H1 (cell line): ENCODE measurements at regions not wholly inside any gene's neighbourhood (a gene's known extent, or its start where the extent isn't known, plus 50 kb on each side); places are given as distances from the start of the nearest gene placed in this dataset.

Source experiments
- ATF3 ChIP-seq: IDR thresholded peaks from 2 replicates; pipeline ENCODE4 v1.6.1; 2011; ENCODE audit warnings: low read depth, mild to moderate bottlenecking, low read length; ENCODE audit not compliant: insufficient read depth
- TF ChIP-seq, protein P1 (sequence below): fragments of 300-600 bp; sonication (generic); IDR thresholded peaks from 2 replicates; pipeline ENCODE4 v1.7.1; 2012; ENCODE audit warnings: low read length, moderate library complexity, mild to moderate bottlenecking, inconsistent platforms; ENCODE audit not compliant: insufficient replicate concordance

DNA sequence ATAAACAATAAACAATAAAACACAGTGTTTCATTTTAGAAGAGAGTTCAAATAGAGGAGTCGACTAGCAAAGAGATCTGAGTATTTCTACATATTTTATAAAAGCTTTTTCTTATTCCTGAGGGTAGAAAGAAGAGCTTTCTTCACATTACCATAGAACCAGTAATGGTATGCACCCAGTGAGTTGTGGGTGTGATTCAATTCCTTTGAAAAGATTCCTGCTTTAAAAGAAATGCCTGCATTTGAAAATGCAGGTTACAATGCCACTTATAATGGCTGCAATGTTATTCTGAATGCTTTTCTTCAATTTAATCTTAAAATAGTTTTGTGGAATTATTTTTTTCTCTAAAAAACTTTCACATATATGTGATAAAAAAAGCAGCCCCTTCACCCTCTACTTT, 178.1 kb downstream of the CDC14C start (continued):
- TF ChIP-seq, protein P1, sequence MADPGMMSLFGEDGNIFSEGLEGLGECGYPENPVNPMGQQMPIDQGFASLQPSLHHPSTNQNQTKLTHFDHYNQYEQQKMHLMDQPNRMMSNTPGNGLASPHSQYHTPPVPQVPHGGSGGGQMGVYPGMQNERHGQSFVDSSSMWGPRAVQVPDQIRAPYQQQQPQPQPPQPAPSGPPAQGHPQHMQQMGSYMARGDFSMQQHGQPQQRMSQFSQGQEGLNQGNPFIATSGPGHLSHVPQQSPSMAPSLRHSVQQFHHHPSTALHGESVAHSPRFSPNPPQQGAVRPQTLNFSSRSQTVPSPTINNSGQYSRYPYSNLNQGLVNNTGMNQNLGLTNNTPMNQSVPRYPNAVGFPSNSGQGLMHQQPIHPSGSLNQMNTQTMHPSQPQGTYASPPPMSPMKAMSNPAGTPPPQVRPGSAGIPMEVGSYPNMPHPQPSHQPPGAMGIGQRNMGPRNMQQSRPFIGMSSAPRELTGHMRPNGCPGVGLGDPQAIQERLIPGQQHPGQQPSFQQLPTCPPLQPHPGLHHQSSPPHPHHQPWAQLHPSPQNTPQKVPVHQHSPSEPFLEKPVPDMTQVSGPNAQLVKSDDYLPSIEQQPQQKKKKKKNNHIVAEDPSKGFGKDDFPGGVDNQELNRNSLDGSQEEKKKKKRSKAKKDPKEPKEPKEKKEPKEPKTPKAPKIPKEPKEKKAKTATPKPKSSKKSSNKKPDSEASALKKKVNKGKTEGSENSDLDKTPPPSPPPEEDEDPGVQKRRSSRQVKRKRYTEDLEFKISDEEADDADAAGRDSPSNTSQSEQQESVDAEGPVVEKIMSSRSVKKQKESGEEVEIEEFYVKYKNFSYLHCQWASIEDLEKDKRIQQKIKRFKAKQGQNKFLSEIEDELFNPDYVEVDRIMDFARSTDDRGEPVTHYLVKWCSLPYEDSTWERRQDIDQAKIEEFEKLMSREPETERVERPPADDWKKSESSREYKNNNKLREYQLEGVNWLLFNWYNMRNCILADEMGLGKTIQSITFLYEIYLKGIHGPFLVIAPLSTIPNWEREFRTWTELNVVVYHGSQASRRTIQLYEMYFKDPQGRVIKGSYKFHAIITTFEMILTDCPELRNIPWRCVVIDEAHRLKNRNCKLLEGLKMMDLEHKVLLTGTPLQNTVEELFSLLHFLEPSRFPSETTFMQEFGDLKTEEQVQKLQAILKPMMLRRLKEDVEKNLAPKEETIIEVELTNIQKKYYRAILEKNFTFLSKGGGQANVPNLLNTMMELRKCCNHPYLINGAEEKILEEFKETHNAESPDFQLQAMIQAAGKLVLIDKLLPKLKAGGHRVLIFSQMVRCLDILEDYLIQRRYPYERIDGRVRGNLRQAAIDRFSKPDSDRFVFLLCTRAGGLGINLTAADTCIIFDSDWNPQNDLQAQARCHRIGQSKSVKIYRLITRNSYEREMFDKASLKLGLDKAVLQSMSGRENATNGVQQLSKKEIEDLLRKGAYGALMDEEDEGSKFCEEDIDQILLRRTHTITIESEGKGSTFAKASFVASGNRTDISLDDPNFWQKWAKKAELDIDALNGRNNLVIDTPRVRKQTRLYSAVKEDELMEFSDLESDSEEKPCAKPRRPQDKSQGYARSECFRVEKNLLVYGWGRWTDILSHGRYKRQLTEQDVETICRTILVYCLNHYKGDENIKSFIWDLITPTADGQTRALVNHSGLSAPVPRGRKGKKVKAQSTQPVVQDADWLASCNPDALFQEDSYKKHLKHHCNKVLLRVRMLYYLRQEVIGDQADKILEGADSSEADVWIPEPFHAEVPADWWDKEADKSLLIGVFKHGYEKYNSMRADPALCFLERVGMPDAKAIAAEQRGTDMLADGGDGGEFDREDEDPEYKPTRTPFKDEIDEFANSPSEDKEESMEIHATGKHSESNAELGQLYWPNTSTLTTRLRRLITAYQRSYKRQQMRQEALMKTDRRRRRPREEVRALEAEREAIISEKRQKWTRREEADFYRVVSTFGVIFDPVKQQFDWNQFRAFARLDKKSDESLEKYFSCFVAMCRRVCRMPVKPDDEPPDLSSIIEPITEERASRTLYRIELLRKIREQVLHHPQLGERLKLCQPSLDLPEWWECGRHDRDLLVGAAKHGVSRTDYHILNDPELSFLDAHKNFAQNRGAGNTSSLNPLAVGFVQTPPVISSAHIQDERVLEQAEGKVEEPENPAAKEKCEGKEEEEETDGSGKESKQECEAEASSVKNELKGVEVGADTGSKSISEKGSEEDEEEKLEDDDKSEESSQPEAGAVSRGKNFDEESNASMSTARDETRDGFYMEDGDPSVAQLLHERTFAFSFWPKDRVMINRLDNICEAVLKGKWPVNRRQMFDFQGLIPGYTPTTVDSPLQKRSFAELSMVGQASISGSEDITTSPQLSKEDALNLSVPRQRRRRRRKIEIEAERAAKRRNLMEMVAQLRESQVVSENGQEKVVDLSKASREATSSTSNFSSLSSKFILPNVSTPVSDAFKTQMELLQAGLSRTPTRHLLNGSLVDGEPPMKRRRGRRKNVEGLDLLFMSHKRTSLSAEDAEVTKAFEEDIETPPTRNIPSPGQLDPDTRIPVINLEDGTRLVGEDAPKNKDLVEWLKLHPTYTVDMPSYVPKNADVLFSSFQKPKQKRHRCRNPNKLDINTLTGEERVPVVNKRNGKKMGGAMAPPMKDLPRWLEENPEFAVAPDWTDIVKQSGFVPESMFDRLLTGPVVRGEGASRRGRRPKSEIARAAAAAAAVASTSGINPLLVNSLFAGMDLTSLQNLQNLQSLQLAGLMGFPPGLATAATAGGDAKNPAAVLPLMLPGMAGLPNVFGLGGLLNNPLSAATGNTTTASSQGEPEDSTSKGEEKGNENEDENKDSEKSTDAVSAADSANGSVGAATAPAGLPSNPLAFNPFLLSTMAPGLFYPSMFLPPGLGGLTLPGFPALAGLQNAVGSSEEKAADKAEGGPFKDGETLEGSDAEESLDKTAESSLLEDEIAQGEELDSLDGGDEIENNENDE, result peak; percentile 84
- TF ChIP-seq ATF3, result no peak
